Right ventricle myocardium superior (tissue), 1 donor: ENCODE measurements at regions not wholly inside any gene's neighbourhood (a gene's known extent, or its start where the extent isn't known, plus 50 kb on each side); places are given as distances from the start of the nearest gene placed in this dataset.
A peak's percentile ranks its signal among the peaks of the same experiment; 100 is the strongest.

Experiments used
- ATAC-seq: fragments of 200-7000 bp; cut with Tn5 transposase; one replicate; pipeline ENCODE4 v1.9.1; 2020; ENCODE audit warnings: mild to moderate bottlenecking; ENCODE audit not compliant: poor library complexity
- DNase-seq: peaks from one replicate; pipeline ENCODE4 v3.0.0-alpha.2; 2020
- intact Hi-C: fragments of 100-400 bp; cut with DNase I; formaldehyde crosslinking; loops from one replicate; pipeline ENCODE4 v1.11.2; 2022
- donor health status: DM: no; HTN: yes; CAD: no; lungs with severe emphysema.

- DNase-seq (no peak), ATAC-seq (no peak)
- intact Hi-C loops = no loop called here
These were observed 269.7 kb downstream of the FLRT2 start for GRCh38 chr14:85799668-85800067.

- intact Hi-C loops = no loop called here
- ATAC-seq = no peak
These were observed 268.9 kb downstream of the FLRT2 start for GRCh38 chr14:85798856-85799255.

GRCh38 chr14:85793533-85793932 lies 263.6 kb downstream of the FLRT2 start:
- DNase-seq (no peak), ATAC-seq (no peak)
- intact Hi-C loops = no loop called here

More at GRCh38 chr14:85798856-85799255, 268.9 kb downstream of the FLRT2 start:
- DNase-seq = no peak

- no peak for DNase-seq
- ATAC-seq = no peak
- intact Hi-C loops = no loop called here
These were observed 259.6 kb downstream of the FLRT2 start for GRCh38 chr14:85789506-85789905.

GRCh38 chr14:85788470-85789233 lies 258.7 kb downstream of the FLRT2 start:
- no peak for ATAC-seq
- no peak for DNase-seq
- intact Hi-C loops = no loop called here

- DNase-seq (no peak), ATAC-seq (no peak)
- intact Hi-C loops = no loop called here
These were observed 236.4 kb downstream of the FLRT2 start for GRCh38 chr14:85766295-85766694.

- intact Hi-C loops = no loop called here
- no peak for DNase-seq
- ATAC-seq = no peak
These were observed 234.9 kb downstream of the FLRT2 start for GRCh38 chr14:85764822-85765221.

GRCh38 chr14:85762526-85762925 lies 232.6 kb downstream of the FLRT2 start:
- DNase-seq (no peak), ATAC-seq (no peak)
- intact Hi-C loops = no loop called here

- intact Hi-C loops = no loop called here
- DNase-seq = no peak
- no peak for ATAC-seq
These were observed 222.2 kb downstream of the FLRT2 start for GRCh38 chr14:85752175-85752574.

GRCh38 chr14:85744573-85744972 lies 214.6 kb downstream of the FLRT2 start:
- ATAC-seq (no peak), DNase-seq (no peak)
- intact Hi-C loops = no loop called here

- DNase-seq = no peak
These were observed 202.1 kb downstream of the FLRT2 start for GRCh38 chr14:85732031-85732430.

GRCh38 chr14:85731186-85731585 lies 201.2 kb downstream of the FLRT2 start:
- intact Hi-C loops = no loop called here
- peak; percentile 45 for DNase-seq
- ATAC-seq = peak; percentile 95

More at GRCh38 chr14:85732031-85732430, 202.1 kb downstream of the FLRT2 start:
- intact Hi-C loops = no loop called here
- peak; percentile 53 for ATAC-seq

GRCh38 chr14:85728476-85729065 lies 198.6 kb downstream of the FLRT2 start:
- intact Hi-C loops = no loop called here
- ATAC-seq = no peak
- no peak for DNase-seq

- DNase-seq = no peak
- ATAC-seq = no peak
- intact Hi-C loops = no loop called here
These were observed 184.1 kb downstream of the FLRT2 start for GRCh38 chr14:85714069-85714468.

GRCh38 chr14:85711620-85712019 lies 181.7 kb downstream of the FLRT2 start:
- ATAC-seq = no peak

More at GRCh38 chr14:85711620-85712019, 181.7 kb downstream of the FLRT2 start:
- no peak for DNase-seq
- intact Hi-C loops = no loop called here
